ENCODE measurements at regions not wholly inside any gene's neighbourhood (a gene's known extent, or its start where the extent isn't known, plus 50 kb on each side); places are given as distances from the start of the nearest gene placed in this dataset.

- Histone ChIP-seq H2BK15ac (ENCODE audit: low read length) (no peak overlapping the region), H3K18ac (ENCODE audit: extremely low read depth, low read length) (no peak overlapping the region), H2AFZ (ENCODE audit: low read length) (no peak overlapping the region), H3K9ac (replicated peaks in 1 of 4; ENCODE audit: extremely low read depth in 1 of 4, low read depth in 3 of 4, low read length in 3 of 4) (no peak overlapping the region), H3K4ac (replicated peaks; ENCODE audit: insufficient read length, low read depth, low read length) (no peak overlapping the region), H2BK12ac (ENCODE audit: low read depth, low read length) (no peak overlapping the region), H3K36me3 (ENCODE audit: control insufficient read depth in 2 of 4, insufficient read depth in 4 of 4, low read length in 3 of 4) (no peaks in the 10 kb centered on the region), H3K14ac (ENCODE audit: insufficient read length) (no peak overlapping the region), H3K23ac (ENCODE audit: insufficient read length) (no peak overlapping the region), H2BK5ac (ENCODE audit: low read depth, low read length) (no peak overlapping the region), H3K27me3 (replicated peaks in 1 of 4; ENCODE audit: control insufficient read depth in 3 of 4, extremely low read depth in 1 of 4, insufficient read depth in 3 of 4, low read length in 3 of 4) (no peaks in the 10 kb centered on the region), H4K5ac (ENCODE audit: insufficient read length, low read depth, low read length) (no peak overlapping the region), H4K20me1 (replicated peaks in 1 of 2; ENCODE audit: control insufficient read depth in 1 of 2, insufficient read depth in 2 of 2, low read length in 2 of 2) (no peaks in the 10 kb centered on the region), H4K8ac (ENCODE audit: extremely low read depth, insufficient read depth, low read length) (no peak overlapping the region), H3K56ac (replicated peaks; ENCODE audit: insufficient read length, low read depth, low read length) (no peak overlapping the region), H3K23me2 (ENCODE audit: low read depth, low read length) (no peaks in the 10 kb centered on the region), H3K4me2 (ENCODE audit: insufficient read depth in 1 of 2, low read depth in 2 of 2, low read length in 2 of 2) (no peak overlapping the region), H3K4me3 (ENCODE audit: extremely low read depth in 1 of 4, insufficient read depth in 2 of 4, low read depth in 3 of 4, low read length in 4 of 4) (no peak overlapping the region), H4K91ac (replicated peaks; ENCODE audit: insufficient read length, low read length) (no peak overlapping the region), H3K9me3 (ENCODE audit: insufficient read depth in 2 of 2, low read depth in 1 of 2, low read length in 1 of 2) (no peaks in the 10 kb centered on the region), H2BK120ac (replicated peaks; ENCODE audit: low read depth, low read length) (no peak overlapping the region), H3K4me1 (replicated peaks in 1 of 4; ENCODE audit: control insufficient read depth in 3 of 4, insufficient read depth in 4 of 4, low read length in 3 of 4) (0 out of 7 replicates have a peak, but pooled peaks cover 0 to 2% (median 0%) of the 10 kb centered on the region in 4 experiments), H2AK5ac (ENCODE audit: low read depth, low read length) (no peak overlapping the region), H3K79me1 (ENCODE audit: low read depth, low read length) (no peaks in the 10 kb centered on the region), H3K27ac (ENCODE audit: low read depth, low read length) (no peak overlapping the region), H3K79me2 (ENCODE audit: control insufficient read depth in 1 of 2, insufficient read depth in 2 of 2, low read length in 2 of 2) (no peaks in the 10 kb centered on the region), H2BK20ac (ENCODE audit: low read length) (no peak overlapping the region)
- ChIA-PET CTCF (ENCODE audit: partially characterized antibody) (no interaction called here), POLR2A (ENCODE audit: partially characterized antibody) (no interaction called here)
- 95% methylated on average over 1 of the region's 1 CpG; no CpG with 5 or more reads in 1 of the 2 experiments for WGBS, 2 experiments (ENCODE audit: extremely low coverage in 1 of 2, insufficient coverage in 1 of 2, insufficient read length in 1 of 2, insufficient replicate concordance in 2 of 2, low coverage in 1 of 2, low lambda C conversion rate in 2 of 2, missing lambda C conversion rate in 1 of 2)
- FAIRE-seq (no peak), DNase-seq (ENCODE audit: low read depth in 1 of 2, low spot score in 2 of 2) (no peak)
- TF ChIP-seq TAF7 (optimal IDR thresholded peaks at IDR 0.05; ENCODE audit: borderline replicate concordance, low read depth, low read length) (no peak), KDM4A (IDR thresholded peaks at IDR 0.05; ENCODE audit: low read depth, low read length, severe bottlenecking) (no peak), JUN (IDR thresholded peaks at IDR 0.05; ENCODE audit: low read depth, low read length) (no peak), GTF2F1 (IDR thresholded peaks at IDR 0.05; ENCODE audit: borderline replicate concordance, low read depth, low read length) (no peak), CBX5 (IDR thresholded peaks at IDR 0.05; ENCODE audit: low read depth, low read length) (no peak)
- TF ChIP-seq, protein P1, sequence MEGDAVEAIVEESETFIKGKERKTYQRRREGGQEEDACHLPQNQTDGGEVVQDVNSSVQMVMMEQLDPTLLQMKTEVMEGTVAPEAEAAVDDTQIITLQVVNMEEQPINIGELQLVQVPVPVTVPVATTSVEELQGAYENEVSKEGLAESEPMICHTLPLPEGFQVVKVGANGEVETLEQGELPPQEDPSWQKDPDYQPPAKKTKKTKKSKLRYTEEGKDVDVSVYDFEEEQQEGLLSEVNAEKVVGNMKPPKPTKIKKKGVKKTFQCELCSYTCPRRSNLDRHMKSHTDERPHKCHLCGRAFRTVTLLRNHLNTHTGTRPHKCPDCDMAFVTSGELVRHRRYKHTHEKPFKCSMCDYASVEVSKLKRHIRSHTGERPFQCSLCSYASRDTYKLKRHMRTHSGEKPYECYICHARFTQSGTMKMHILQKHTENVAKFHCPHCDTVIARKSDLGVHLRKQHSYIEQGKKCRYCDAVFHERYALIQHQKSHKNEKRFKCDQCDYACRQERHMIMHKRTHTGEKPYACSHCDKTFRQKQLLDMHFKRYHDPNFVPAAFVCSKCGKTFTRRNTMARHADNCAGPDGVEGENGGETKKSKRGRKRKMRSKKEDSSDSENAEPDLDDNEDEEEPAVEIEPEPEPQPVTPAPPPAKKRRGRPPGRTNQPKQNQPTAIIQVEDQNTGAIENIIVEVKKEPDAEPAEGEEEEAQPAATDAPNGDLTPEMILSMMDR (IDR thresholded peaks at IDR 0.05; ENCODE audit: control extremely low read depth in 1 of 3, insufficient read depth in 1 of 3, low read depth in 1 of 3, low read length in 3 of 3): no peak
- TF ChIP-seq, protein P2, sequence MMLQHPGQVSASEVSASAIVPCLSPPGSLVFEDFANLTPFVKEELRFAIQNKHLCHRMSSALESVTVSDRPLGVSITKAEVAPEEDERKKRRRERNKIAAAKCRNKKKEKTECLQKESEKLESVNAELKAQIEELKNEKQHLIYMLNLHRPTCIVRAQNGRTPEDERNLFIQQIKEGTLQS (IDR thresholded peaks at IDR 0.05; ENCODE audit: insufficient read depth, low read depth, low read length): no peak
These were observed 197.0 kb upstream of the EYS start for GRCh38 chr6:65903992-65904391.

Data from H1 (cell line).